Lower lobe of right lung (tissue), 2 donors: ENCODE measurements at regions not wholly inside any gene's neighbourhood (a gene's known extent, or its start where the extent isn't known, plus 50 kb on each side); places are given as distances from the start of the nearest gene placed in this dataset.

Experiments used
- ATAC-seq, 2 donors: fragments of 200-7000 bp; cut with Tn5 transposase; one replicate each; pipeline ENCODE4 v1.9.1; 2020 to 2022; ENCODE audit warnings: mild to moderate bottlenecking in 2 of 2, moderate library complexity in 2 of 2
- DNase-seq: peaks from one replicate; pipeline ENCODE4 v3.0.0-alpha.2; 2020
- H3K27ac ChIP-seq: fragments of 200-600 bp; one replicate; pipeline ENCODE4 v1.8.0; 2022
- H3K27me3 ChIP-seq: fragments of 200-600 bp; one replicate; pipeline ENCODE4 v1.8.0; 2022; ENCODE audit warnings: low read depth
- H3K36me3 ChIP-seq: fragments of 200-600 bp; one replicate; pipeline ENCODE4 v1.8.0; 2022; ENCODE audit warnings: mild to moderate bottlenecking
- H3K4me1 ChIP-seq: fragments of 200-600 bp; one replicate; pipeline ENCODE4 v1.8.0; 2022
- H3K4me3 ChIP-seq: fragments of 200-600 bp; one replicate; pipeline ENCODE4 v1.8.0; 2022; ENCODE audit warnings: mild to moderate bottlenecking
- H3K9me3 ChIP-seq: fragments of 200-600 bp; one replicate; pipeline ENCODE4 v1.8.0; 2022
- intact Hi-C: fragments of 100-400 bp; cut with DNase I; formaldehyde crosslinking; loops from one replicate; pipeline ENCODE4 v1.11.0; 2022
- TF ChIP-seq, protein P1 (sequence below): fragments of 200-600 bp; IDR thresholded peaks from one replicate; pipeline ENCODE4 v1.8.0; 2022; ENCODE audit warnings: antibody characterized with exemption, mild to moderate bottlenecking
- donor health status: DM: no; HTN: yes; CAD: no; lungs with severe emphysema.

DNA sequence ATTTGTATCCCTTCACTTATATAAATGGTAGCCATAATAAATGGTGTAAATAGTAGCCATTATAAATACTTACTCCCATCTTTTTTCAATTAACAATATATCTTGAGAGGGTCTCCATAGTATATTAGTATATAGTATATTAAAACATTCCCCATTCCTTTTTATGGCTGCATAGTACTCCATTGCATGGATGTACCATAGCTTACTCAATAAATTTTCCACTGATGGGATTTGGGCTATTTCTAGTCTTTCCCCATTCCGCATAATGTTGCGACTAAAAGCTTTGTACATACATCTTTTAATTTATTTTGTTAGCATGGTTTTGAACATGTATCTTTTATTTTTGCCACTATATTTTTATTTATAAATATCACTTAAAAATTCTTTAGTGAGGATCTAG, 366.3 kb downstream of the IL20RB start:
- TF ChIP-seq, protein P1, sequence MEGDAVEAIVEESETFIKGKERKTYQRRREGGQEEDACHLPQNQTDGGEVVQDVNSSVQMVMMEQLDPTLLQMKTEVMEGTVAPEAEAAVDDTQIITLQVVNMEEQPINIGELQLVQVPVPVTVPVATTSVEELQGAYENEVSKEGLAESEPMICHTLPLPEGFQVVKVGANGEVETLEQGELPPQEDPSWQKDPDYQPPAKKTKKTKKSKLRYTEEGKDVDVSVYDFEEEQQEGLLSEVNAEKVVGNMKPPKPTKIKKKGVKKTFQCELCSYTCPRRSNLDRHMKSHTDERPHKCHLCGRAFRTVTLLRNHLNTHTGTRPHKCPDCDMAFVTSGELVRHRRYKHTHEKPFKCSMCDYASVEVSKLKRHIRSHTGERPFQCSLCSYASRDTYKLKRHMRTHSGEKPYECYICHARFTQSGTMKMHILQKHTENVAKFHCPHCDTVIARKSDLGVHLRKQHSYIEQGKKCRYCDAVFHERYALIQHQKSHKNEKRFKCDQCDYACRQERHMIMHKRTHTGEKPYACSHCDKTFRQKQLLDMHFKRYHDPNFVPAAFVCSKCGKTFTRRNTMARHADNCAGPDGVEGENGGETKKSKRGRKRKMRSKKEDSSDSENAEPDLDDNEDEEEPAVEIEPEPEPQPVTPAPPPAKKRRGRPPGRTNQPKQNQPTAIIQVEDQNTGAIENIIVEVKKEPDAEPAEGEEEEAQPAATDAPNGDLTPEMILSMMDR: no peak
- Histone ChIP-seq H3K27me3 (no peaks in the 10 kb centered on the region), H3K36me3 (no peaks in the 10 kb centered on the region), H3K27ac (no peak overlapping the region), H3K4me3 (no peak overlapping the region), H3K4me1 (no peaks in the 10 kb centered on the region), H3K9me3 (no peaks in the 10 kb centered on the region)
- intact Hi-C loops: no loop called here
- ATAC-seq (no peak), DNase-seq (no peak)

DNA sequence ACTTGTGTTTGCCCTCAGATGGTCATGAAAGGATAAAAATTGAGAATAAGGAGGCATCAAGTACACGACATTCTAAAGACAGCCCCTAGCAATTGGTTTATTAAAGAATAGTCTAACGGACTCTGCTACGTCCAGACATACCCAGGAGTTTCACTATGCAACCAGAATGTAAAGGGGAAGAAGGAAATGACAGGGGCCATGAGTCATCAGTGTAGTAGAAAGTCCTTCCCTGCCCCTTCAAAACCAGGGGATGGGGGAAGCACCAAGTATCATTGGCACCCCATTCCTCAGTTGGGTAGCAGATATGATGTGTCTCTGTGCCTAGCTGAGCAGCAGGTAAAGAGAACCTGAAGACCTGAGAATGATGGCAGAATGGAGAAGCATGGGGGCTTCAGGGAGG, 367.4 kb downstream of the IL20RB start:
- Histone ChIP-seq H3K9me3 (no peaks in the 10 kb centered on the region), H3K4me1 (no peaks in the 10 kb centered on the region)

DNA sequence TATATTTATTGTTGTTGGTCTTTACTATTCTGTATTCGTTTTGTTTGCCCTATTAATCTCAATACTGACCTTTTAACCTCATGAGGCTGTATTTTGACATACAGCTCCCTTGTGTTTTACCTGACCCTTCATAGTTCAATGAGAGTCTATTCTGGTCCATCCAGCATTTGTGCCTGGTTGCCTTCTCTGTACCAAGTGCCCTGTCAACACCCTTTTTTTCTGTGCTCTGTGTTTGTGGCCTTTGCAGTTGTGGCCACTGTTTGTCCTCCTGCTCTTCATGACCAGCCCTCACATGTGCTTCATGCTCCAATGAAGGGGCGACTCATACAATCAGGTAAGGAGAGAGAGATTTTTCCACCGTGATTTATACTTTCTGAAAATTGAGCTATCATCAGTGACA, 368.2 kb downstream of the IL20RB start:
- H3K27me3 ChIP-seq: no peaks in the 10 kb centered on the region
- ATAC-seq (no peak), DNase-seq (no peak)
- TF ChIP-seq, protein P1: no peak
- H3K36me3 ChIP-seq: no peaks in the 10 kb centered on the region
- H3K4me3 ChIP-seq: no peak overlapping the region
- H3K9me3 ChIP-seq: no peaks in the 10 kb centered on the region
- H3K4me1 ChIP-seq: no peaks in the 10 kb centered on the region
- intact Hi-C loops: no loop called here
- H3K27ac ChIP-seq: no peak overlapping the region

More for the DNA sequence above, 367.4 kb downstream of the IL20RB start:
- intact Hi-C loops: no loop called here
- TF ChIP-seq, protein P1: no peak
- Histone ChIP-seq H3K36me3 (no peaks in the 10 kb centered on the region), H3K27me3 (no peaks in the 10 kb centered on the region), H3K4me3 (no peak overlapping the region), H3K27ac (no peak overlapping the region)
- DNase-seq (no peak), ATAC-seq (no peak)

DNA sequence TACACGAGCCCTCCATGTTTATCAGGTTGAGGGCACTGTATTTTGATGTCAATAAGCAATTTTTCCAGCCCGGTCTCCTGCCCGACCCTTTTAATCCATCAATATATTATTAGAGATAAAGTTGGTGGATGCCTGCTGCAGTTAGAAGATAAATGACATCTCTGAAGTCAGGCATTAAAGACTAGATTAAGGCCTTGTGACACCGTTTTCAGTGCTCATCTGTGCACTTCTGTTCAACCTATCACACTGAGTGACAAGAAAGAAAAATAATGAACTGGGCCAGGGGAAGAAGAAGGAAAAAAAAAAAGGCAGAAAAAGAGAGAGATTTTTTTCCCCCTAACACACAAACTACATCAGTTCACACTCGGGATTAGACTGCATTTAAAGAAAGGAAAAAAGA, 371.8 kb downstream of the IL20RB start:
- Histone ChIP-seq H3K9me3 (no peaks in the 10 kb centered on the region), H3K4me1 (no peaks in the 10 kb centered on the region), H3K27ac (no peak overlapping the region), H3K36me3 (no peaks in the 10 kb centered on the region), H3K4me3 (no peak overlapping the region), H3K27me3 (no peaks in the 10 kb centered on the region)
- ATAC-seq (no peak), DNase-seq (no peak)
- TF ChIP-seq, protein P1: no peak
- intact Hi-C loops: no loop called here

DNA sequence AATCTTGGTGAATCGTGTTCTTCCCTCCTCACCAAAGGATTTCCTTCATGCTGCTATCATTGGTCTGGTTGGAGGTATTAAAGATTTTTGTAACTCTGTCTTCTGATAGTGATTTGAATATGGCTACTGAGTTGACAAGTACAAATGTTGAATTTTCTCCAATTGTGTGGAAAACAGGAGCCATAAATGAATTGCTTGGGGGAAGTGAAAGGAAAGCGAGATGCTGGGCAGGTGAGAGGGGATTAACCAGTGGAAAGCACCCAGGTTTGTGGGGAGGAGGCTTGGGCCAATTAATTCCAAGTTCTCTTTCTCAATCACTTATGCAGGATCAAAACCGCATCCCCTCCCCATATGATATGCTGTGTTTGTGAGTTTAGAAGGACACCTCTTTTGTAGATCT, 372.5 kb downstream of the IL20RB start:
- TF ChIP-seq, protein P1: no peak
- intact Hi-C loops: no loop called here

DNA sequence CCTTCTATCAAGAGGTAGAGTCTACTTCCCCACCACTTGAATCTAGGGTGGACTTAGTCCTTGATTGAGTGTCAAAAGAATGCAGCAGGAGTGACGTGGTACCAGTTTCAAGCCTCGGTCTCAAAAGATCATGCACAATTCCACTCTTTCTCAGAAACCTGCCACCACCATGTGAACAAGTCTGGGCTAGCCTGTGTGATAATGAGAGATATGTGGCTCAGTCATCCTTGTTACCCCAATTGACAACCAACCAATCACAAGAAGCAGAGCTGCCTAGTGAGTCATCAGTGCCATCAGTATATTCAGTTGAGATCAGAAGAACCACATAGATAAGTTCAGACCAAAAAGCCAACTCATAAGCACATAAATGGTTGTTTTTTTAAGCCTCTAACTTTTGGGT, 374.5 kb downstream of the IL20RB start:
- intact Hi-C loops: no loop called here
- TF ChIP-seq, protein P1: no peak
- no peaks in the 10 kb centered on the region for H3K27me3 ChIP-seq

More for the DNA sequence above, 372.5 kb downstream of the IL20RB start:
- no peaks in the 10 kb centered on the region for H3K4me1 ChIP-seq
- no peaks in the 10 kb centered on the region for H3K27me3 ChIP-seq
- no peaks in the 10 kb centered on the region for H3K36me3 ChIP-seq
- no peak for ATAC-seq
- H3K27ac ChIP-seq: no peak overlapping the region
- DNase-seq: no peak
- no peak overlapping the region for H3K4me3 ChIP-seq
- H3K9me3 ChIP-seq: no peaks in the 10 kb centered on the region

More for the DNA sequence above, 374.5 kb downstream of the IL20RB start:
- Histone ChIP-seq H3K27ac (no peak overlapping the region), H3K9me3 (no peaks in the 10 kb centered on the region), H3K36me3 (no peaks in the 10 kb centered on the region), H3K4me1 (no peaks in the 10 kb centered on the region), H3K4me3 (no peak overlapping the region)
- no peak for ATAC-seq
- DNase-seq: no peak
